NCI-H69 (cell line): ENCODE measurements at regions not wholly inside any gene's neighbourhood (a gene's known extent, or its start where the extent isn't known, plus 50 kb on each side); places are given as distances from the start of the nearest gene placed in this dataset.
A peak's percentile ranks its signal among the peaks of the same experiment; 100 is the strongest.

Experiments
- DNase-seq: peaks from one replicate; lab custom pipeline; 2025; lab: John Stamatoyannopoulos, UW

- DNase-seq: peak; percentile 73
Observed at GRCh38 chr20:55264703-55265239, 740.5 kb downstream of the CBLN4 start.

GRCh38 chr20:55258559-55258958 is 746.8 kb downstream of the CBLN4 start:
- peak; percentile 75 for DNase-seq

- DNase-seq: no peak
Observed at GRCh38 chr20:55255016-55255415, 750.3 kb downstream of the CBLN4 start.

- DNase-seq: no peak
Observed at GRCh38 chr20:55253781-55254180, 751.5 kb downstream of the CBLN4 start.

- no peak for DNase-seq
Observed at GRCh38 chr20:55252521-55252920, 752.8 kb downstream of the CBLN4 start.

- DNase-seq: no peak
Observed at GRCh38 chr20:55251170-55251569, 754.1 kb downstream of the CBLN4 start.

- DNase-seq: no peak
Observed at GRCh38 chr20:55242853-55243252, 762.5 kb downstream of the CBLN4 start.

GRCh38 chr20:55239269-55239668 is 763.9 kb downstream of the DOK5 start:
- DNase-seq: no peak

- no peak for DNase-seq
Observed at GRCh38 chr20:55232647-55233046, 757.3 kb downstream of the DOK5 start.

GRCh38 chr20:55229451-55229850 is 754.1 kb downstream of the DOK5 start:
- no peak for DNase-seq

GRCh38 chr20:55216525-55217242 is 741.3 kb downstream of the DOK5 start:
- DNase-seq: peak; percentile 67

GRCh38 chr20:55213653-55214052 is 738.3 kb downstream of the DOK5 start:
- no peak for DNase-seq

GRCh38 chr20:55211481-55211880 is 736.1 kb downstream of the DOK5 start:
- DNase-seq: no peak

- no peak for DNase-seq
Observed at GRCh38 chr20:55205665-55206064, 730.3 kb downstream of the DOK5 start.

- no peak for DNase-seq
Observed at GRCh38 chr20:55200317-55200716, 724.9 kb downstream of the DOK5 start.

- no peak for DNase-seq
Observed at GRCh38 chr20:55194947-55195346, 719.6 kb downstream of the DOK5 start.

GRCh38 chr20:55186228-55186627 is 710.8 kb downstream of the DOK5 start:
- no peak for DNase-seq

- DNase-seq: no peak
Observed at GRCh38 chr20:55175081-55175480, 699.7 kb downstream of the DOK5 start.

- DNase-seq: no peak
Observed at GRCh38 chr20:55174635-55175034, 699.2 kb downstream of the DOK5 start.

GRCh38 chr20:55174172-55174571 is 698.8 kb downstream of the DOK5 start:
- peak; percentile 6 for DNase-seq

GRCh38 chr20:55173601-55174000 is 698.2 kb downstream of the DOK5 start:
- DNase-seq: no peak

- no peak for DNase-seq
Observed at GRCh38 chr20:55172310-55173002, 697.1 kb downstream of the DOK5 start.

- peak; percentile 95 for DNase-seq
Observed at GRCh38 chr20:55166063-55166462, 690.7 kb downstream of the DOK5 start.
